IMR-90 (cell line): ENCODE measurements at regions not wholly inside any gene's neighbourhood (a gene's known extent, or its start where the extent isn't known, plus 50 kb on each side); places are given as distances from the start of the nearest gene placed in this dataset.

Experiments used
- ATAC-seq: fragments of 200-7000 bp; cut with Tn5 transposase; 2 replicates; pipeline ENCODE4 v1.9.1; 2020; ENCODE audit warnings: low read depth, mild to moderate bottlenecking, moderate library complexity
- BruUV-seq: library from RNA; stranded (reverse); fragments of 400-500 nt; replicated peaks from 2 replicates; lab custom pipeline; 2021; lab: Mats Ljungman, UMichigan
- CTCF ChIA-PET: fragments of 300-600 bp; formaldehyde crosslinking; extraction: SDS; loops from one replicate; lab custom pipeline; 2021; ENCODE audit warnings: antibody characterized with exemption; lab: Yijun Ruan, JAX
- POLR2A ChIA-PET: fragments of 300-600 bp; sonication (Branson Sonifier 250); formaldehyde crosslinking; loops from one replicate; lab custom pipeline; 2022; ENCODE audit warnings: antibody characterized with exemption; ENCODE audit not compliant: unreplicated experiment; lab: Charles Lee
- DNase-seq: peaks from one replicate; pipeline ENCODE4 v3.0.0; 2013
- H2AFZ ChIP-seq: replicated peaks from 2 replicates; pipeline ENCODE3; 2013; ENCODE audit warnings: low read length, mild to moderate bottlenecking; ENCODE audit not compliant: poor library complexity
- H2AK5ac ChIP-seq: 2 replicates; pipeline ENCODE4 v1.6.1; 2013; ENCODE audit warnings: low read depth, low read length, inconsistent platforms
- H2AK9ac ChIP-seq: replicated peaks from 2 replicates; pipeline ENCODE3; 2013; ENCODE audit warnings: mild to moderate bottlenecking, low read depth, low read length, moderate library complexity; ENCODE audit not compliant: poor library complexity
- H2BK120ac ChIP-seq: 2 replicates; pipeline ENCODE4 v1.6.1; 2013; ENCODE audit warnings: low read depth, low read length, inconsistent platforms
- H2BK15ac ChIP-seq: 3 replicates; pipeline ENCODE4 v1.6.1; 2013; ENCODE audit warnings: low read depth, low read length, inconsistent platforms
- H2BK20ac ChIP-seq: 2 replicates; pipeline ENCODE4 v1.6.1; 2013; ENCODE audit warnings: low read depth, mild to moderate bottlenecking, inconsistent platforms, low read length, moderate library complexity
- H2BK5ac ChIP-seq: 2 replicates; pipeline ENCODE4 v1.6.1; 2013; ENCODE audit warnings: mild to moderate bottlenecking, low read depth, low read length, inconsistent platforms; ENCODE audit not compliant: poor library complexity, severe bottlenecking
- H3K14ac ChIP-seq: replicated peaks from 2 replicates; pipeline ENCODE4 v1.6.1; 2013; ENCODE audit warnings: low read depth, low read length, inconsistent platforms
- H3K18ac ChIP-seq: 2 replicates; pipeline ENCODE4 v1.6.1; 2013; ENCODE audit warnings: low read depth, low read length, control low read depth
- H3K23ac ChIP-seq: 2 replicates; pipeline ENCODE4 v1.6.1; 2013; ENCODE audit warnings: low read depth, low read length, inconsistent platforms
- H3K27ac ChIP-seq: 2 replicates; pipeline ENCODE4 v1.5.1; 2013; ENCODE audit warnings: mild to moderate bottlenecking, control low read depth, low read length; ENCODE audit not compliant: insufficient read depth
- H3K27me3 ChIP-seq: 2 replicates; pipeline ENCODE4 v1.6.1; 2013; ENCODE audit warnings: low read length; ENCODE audit not compliant: control insufficient read depth, insufficient read depth
- H3K36me3 ChIP-seq: 2 replicates; pipeline ENCODE4 v1.6.1; 2013; ENCODE audit warnings: low read length, mixed read lengths; ENCODE audit not compliant: control insufficient read depth, insufficient read depth
- H3K4ac ChIP-seq: 2 replicates; pipeline ENCODE4 v1.6.1; 2013; ENCODE audit warnings: low read depth, low read length, inconsistent platforms
- H3K4me1 ChIP-seq: 2 replicates; pipeline ENCODE4 v1.6.1; 2013; ENCODE audit warnings: low read length, mixed read lengths; ENCODE audit not compliant: control insufficient read depth, insufficient read depth
- H3K4me2 ChIP-seq: 2 replicates; pipeline ENCODE4 v1.6.1; 2013; ENCODE audit warnings: low read depth, mild to moderate bottlenecking, control low read depth, low read length, moderate library complexity
- H3K4me3 ChIP-seq: 2 replicates; pipeline ENCODE4 v1.5.1; 2013; ENCODE audit warnings: low read depth, mild to moderate bottlenecking, control low read depth, low read length, moderate library complexity; ENCODE audit not compliant: insufficient read depth
- H3K56ac ChIP-seq: 2 replicates; pipeline ENCODE4 v1.6.1; 2013; ENCODE audit warnings: low read length, inconsistent platforms; ENCODE audit not compliant: insufficient read depth; ENCODE audit errors: extremely low read depth
- H3K79me1 ChIP-seq, 2 experiments: 2 replicates each; pipeline ENCODE4 v1.6.1; 2013; ENCODE audit warnings: low read length in 2 of 2, inconsistent platforms in 1 of 2, low read depth in 1 of 2
- H3K9ac ChIP-seq: 2 replicates; pipeline ENCODE4 v1.6.1; 2013; ENCODE audit warnings: low read depth, low read length, control low read depth
- H3K9me1 ChIP-seq: 2 replicates; pipeline ENCODE4 v1.6.1; 2013; ENCODE audit warnings: low read length, inconsistent platforms; ENCODE audit not compliant: insufficient read depth
- H3K9me3 ChIP-seq: 2 replicates; pipeline ENCODE4 v1.6.1; 2013; ENCODE audit warnings: low read length; ENCODE audit not compliant: control insufficient read depth, insufficient read depth
- H4K20me1 ChIP-seq: 2 replicates; pipeline ENCODE4 v1.6.1; 2013; ENCODE audit warnings: low read length, inconsistent platforms; ENCODE audit not compliant: insufficient read depth
- H4K5ac ChIP-seq: 2 replicates; pipeline ENCODE4 v1.6.1; 2013; ENCODE audit warnings: mild to moderate bottlenecking, low read depth, low read length, control low read depth
- H4K8ac ChIP-seq, 2 experiments: 2 replicates each; pipeline ENCODE4 v1.6.1; 2013; ENCODE audit warnings: low read depth in 2 of 2, low read length in 2 of 2, control low read depth in 1 of 2, inconsistent platforms in 1 of 2
- H4K91ac ChIP-seq: 2 replicates; pipeline ENCODE4 v1.6.1; 2013; ENCODE audit warnings: low read depth, low read length, inconsistent platforms; ENCODE audit not compliant: insufficient read depth
- BHLHE40 ChIP-seq: fragments of 150-350 bp; IDR thresholded peaks from 2 replicates; pipeline ENCODE4 v1.6.1; 2016; ENCODE audit warnings: mild to moderate bottlenecking, low read depth, low read length
- CEBPB ChIP-seq: IDR thresholded peaks from 2 replicates; pipeline ENCODE4 v1.6.1; 2012; ENCODE audit warnings: low read depth, low read length, improper control_type of control experiment
- CHD1 ChIP-seq: IDR thresholded peaks from 2 replicates; pipeline ENCODE4 v1.6.1; 2012; ENCODE audit warnings: low read depth, low read length, improper control_type of control experiment
- FOS ChIP-seq: fragments of 150-350 bp; IDR thresholded peaks from 2 replicates; pipeline ENCODE4 v1.6.1; 2016; ENCODE audit warnings: low read depth, low read length
- MAFK ChIP-seq: IDR thresholded peaks from 2 replicates; pipeline ENCODE4 v1.6.1; 2012; ENCODE audit warnings: low read depth, low read length, improper control_type of control experiment
- MAZ ChIP-seq: IDR thresholded peaks from 2 replicates; pipeline ENCODE4 v1.6.1; 2012; ENCODE audit warnings: low read depth, mild to moderate bottlenecking, low read length, improper control_type of control experiment, moderate library complexity, borderline replicate concordance
- MXI1 ChIP-seq: IDR thresholded peaks from 2 replicates; pipeline ENCODE4 v1.6.1; 2012; ENCODE audit warnings: low read depth, mild to moderate bottlenecking, low read length, moderate library complexity, borderline replicate concordance
- NFE2L2 ChIP-seq: fragments of 150-350 bp; IDR thresholded peaks from 2 replicates; pipeline ENCODE4 v1.6.1; 2016; ENCODE audit warnings: low read depth, mild to moderate bottlenecking, low read length
- POLR2A ChIP-seq: IDR thresholded peaks from 2 replicates; pipeline ENCODE4 v1.6.1; 2012; ENCODE audit warnings: mild to moderate bottlenecking, low read depth, low read length
- RAD21 ChIP-seq: IDR thresholded peaks from 2 replicates; pipeline ENCODE4 v1.6.1; 2012; ENCODE audit warnings: low read length, improper control_type of control experiment
- RCOR1 ChIP-seq: IDR thresholded peaks from 2 replicates; pipeline ENCODE4 v1.6.1; 2012; ENCODE audit warnings: mild to moderate bottlenecking, low read length, improper control_type of control experiment; ENCODE audit not compliant: insufficient replicate concordance
- RFX5 ChIP-seq: IDR thresholded peaks from 2 replicates; pipeline ENCODE4 v1.8.0; 2012; ENCODE audit warnings: low read depth, mild to moderate bottlenecking, low read length, moderate library complexity
- SMC3 ChIP-seq: fragments of 150-350 bp; IDR thresholded peaks from 2 replicates; pipeline ENCODE4 v1.6.1; 2016; ENCODE audit warnings: low read depth, mild to moderate bottlenecking, antibody characterized with exemption, low read length, moderate library complexity
- WGBS, 2 experiments: methylation state at CpG; one replicate each; pipeline versions ENCODE4 v1.1.5 to v1.1.7; 2013; ENCODE audit warnings: missing lambda C conversion rate in 2 of 2; ENCODE audit not compliant: insufficient read length in 1 of 2; ENCODE audit errors: extremely low coverage in 2 of 2; 5-methylcytosine and 5-hydroxymethylcytosine counted together
- dilution Hi-C: fragments of 300-500 bp; cut with HindIII; formaldehyde crosslinking; loops from one replicate; pipeline ENCODE4 v1.14.3; 2018; ENCODE audit warnings: low sequenced_read_pairs; ENCODE audit not compliant: unreplicated experiment
- in situ Hi-C: fragments of 300-500 bp; cut with MboI; formaldehyde crosslinking; loops from 3 replicates; pipeline ENCODE4 v1.14.3; 2019; ENCODE audit warnings: low sequenced_read_pairs, inconsistent platforms, mixed read lengths
- intact Hi-C: fragments of 100-400 bp; cut with micrococcal nuclease; formaldehyde crosslinking; loops from 2 replicates; pipeline ENCODE4 v1.10.0; 2022
- TF ChIP-seq, protein P1 (sequence below): fragments of 150-350 bp; IDR thresholded peaks from 2 replicates; pipeline ENCODE4 v1.6.1; 2017; ENCODE audit warnings: mild to moderate bottlenecking, antibody characterized with exemption, low read length, low read depth
- TF ChIP-seq, protein P2 (sequence below): conservative IDR thresholded peaks from 2 replicates; pipeline ENCODE4 v1.5.1; 2012; ENCODE audit warnings: mild to moderate bottlenecking, low read depth, low read length, improper control_type of control experiment
- TF ChIP-seq, protein P3 (sequence below): fragments of 150-350 bp; IDR thresholded peaks from 2 replicates; pipeline ENCODE4 v1.6.1; 2016; ENCODE audit warnings: low read depth, mild to moderate bottlenecking, low read length, moderate library complexity, borderline replicate concordance

GRCh38 chr2:177147093-177147694, 65.4 kb upstream of the HNRNPA3 start:
- Histone ChIP-seq H2BK120ac (no peak overlapping the region), H3K79me1 (no peaks in the 10 kb centered on the region), H2AK9ac (no peak overlapping the region), H2AFZ (no peak overlapping the region), H2BK15ac (no peak overlapping the region), H3K4me3 (no peak overlapping the region), H3K27me3 (peaks cover 19% of the 10 kb centered on the region), H4K91ac (no peak overlapping the region), H3K9me3 (no peaks in the 10 kb centered on the region), H3K4me1 (no peaks in the 10 kb centered on the region), H3K27ac (no peak overlapping the region), H3K9me1 (no peaks in the 10 kb centered on the region), H3K4ac (no peak overlapping the region), H2BK20ac (no peak overlapping the region), H3K23ac (no peak overlapping the region), H2BK5ac (no peak overlapping the region), H4K8ac (no peak overlapping the region), H3K14ac (no peak overlapping the region), H2AK5ac (no peak overlapping the region), H3K18ac (no peak overlapping the region), H3K56ac (no peak overlapping the region), H3K9ac (no peak overlapping the region), H4K20me1 (no peaks in the 10 kb centered on the region), H3K36me3 (no peaks in the 10 kb centered on the region), H4K5ac (no peak overlapping the region), H3K4me2 (no peak overlapping the region)
- intact Hi-C loops (loop anchor here (1.0 to 5.0 kb wide), 4 partner anchors 333 to 690 kb away; no protein-coding TSS in a partner anchor), dilution Hi-C loops (no loop called here), in situ Hi-C loops (no loop called here)
- peak; percentile 58 for DNase-seq
- no TSS peak for BruUV-seq
- TF ChIP-seq CEBPB (no peak), MAFK (no peak), CHD1 (no peak), RAD21 (peak; percentile 69), POLR2A (no peak), RFX5 (no peak), MXI1 (no peak), SMC3 (peak; percentile 34; the same call in 1 of the 2 replicates), MAZ (no peak), BHLHE40 (no peak), RCOR1 (no peak), NFE2L2 (no peak), FOS (no peak)
- TF ChIP-seq, protein P1, sequence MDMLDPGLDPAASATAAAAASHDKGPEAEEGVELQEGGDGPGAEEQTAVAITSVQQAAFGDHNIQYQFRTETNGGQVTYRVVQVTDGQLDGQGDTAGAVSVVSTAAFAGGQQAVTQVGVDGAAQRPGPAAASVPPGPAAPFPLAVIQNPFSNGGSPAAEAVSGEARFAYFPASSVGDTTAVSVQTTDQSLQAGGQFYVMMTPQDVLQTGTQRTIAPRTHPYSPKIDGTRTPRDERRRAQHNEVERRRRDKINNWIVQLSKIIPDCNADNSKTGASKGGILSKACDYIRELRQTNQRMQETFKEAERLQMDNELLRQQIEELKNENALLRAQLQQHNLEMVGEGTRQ, result no peak
- TF ChIP-seq, protein P2, sequence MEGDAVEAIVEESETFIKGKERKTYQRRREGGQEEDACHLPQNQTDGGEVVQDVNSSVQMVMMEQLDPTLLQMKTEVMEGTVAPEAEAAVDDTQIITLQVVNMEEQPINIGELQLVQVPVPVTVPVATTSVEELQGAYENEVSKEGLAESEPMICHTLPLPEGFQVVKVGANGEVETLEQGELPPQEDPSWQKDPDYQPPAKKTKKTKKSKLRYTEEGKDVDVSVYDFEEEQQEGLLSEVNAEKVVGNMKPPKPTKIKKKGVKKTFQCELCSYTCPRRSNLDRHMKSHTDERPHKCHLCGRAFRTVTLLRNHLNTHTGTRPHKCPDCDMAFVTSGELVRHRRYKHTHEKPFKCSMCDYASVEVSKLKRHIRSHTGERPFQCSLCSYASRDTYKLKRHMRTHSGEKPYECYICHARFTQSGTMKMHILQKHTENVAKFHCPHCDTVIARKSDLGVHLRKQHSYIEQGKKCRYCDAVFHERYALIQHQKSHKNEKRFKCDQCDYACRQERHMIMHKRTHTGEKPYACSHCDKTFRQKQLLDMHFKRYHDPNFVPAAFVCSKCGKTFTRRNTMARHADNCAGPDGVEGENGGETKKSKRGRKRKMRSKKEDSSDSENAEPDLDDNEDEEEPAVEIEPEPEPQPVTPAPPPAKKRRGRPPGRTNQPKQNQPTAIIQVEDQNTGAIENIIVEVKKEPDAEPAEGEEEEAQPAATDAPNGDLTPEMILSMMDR, result peak; percentile 65
- TF ChIP-seq, protein P3, sequence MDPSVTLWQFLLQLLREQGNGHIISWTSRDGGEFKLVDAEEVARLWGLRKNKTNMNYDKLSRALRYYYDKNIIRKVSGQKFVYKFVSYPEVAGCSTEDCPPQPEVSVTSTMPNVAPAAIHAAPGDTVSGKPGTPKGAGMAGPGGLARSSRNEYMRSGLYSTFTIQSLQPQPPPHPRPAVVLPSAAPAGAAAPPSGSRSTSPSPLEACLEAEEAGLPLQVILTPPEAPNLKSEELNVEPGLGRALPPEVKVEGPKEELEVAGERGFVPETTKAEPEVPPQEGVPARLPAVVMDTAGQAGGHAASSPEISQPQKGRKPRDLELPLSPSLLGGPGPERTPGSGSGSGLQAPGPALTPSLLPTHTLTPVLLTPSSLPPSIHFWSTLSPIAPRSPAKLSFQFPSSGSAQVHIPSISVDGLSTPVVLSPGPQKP, result no peak
- no CpG with 5 or more reads among the region's 2 CpGs for WGBS, 2 experiments
- peak; percentile 59 for ATAC-seq
- POLR2A ChIA-PET, result no interaction called here
- CTCF ChIA-PET, result interaction anchor here (1.8 to 2.3 kb wide), 2 partner anchors 14 to 1020 kb away, joined by 4 to 22 read pairs; no protein-coding TSS in a partner anchor
